NB4 (cell line): ENCODE measurements at regions not wholly inside any gene's neighbourhood (a gene's known extent, or its start where the extent isn't known, plus 50 kb on each side); places are given as distances from the start of the nearest gene placed in this dataset.

ENCODE experiments used
- CTCF ChIP-seq: IDR thresholded peaks from one replicate; pipeline ENCODE4 v1.5.1; 2012; ENCODE audit warnings: low read depth, low read length
- POLR2A ChIP-seq: IDR thresholded peaks from 2 replicates; pipeline ENCODE4 v1.6.1; 2011; ENCODE audit warnings: mild to moderate bottlenecking; ENCODE audit not compliant: insufficient read length; ENCODE audit errors: extremely low read depth

- no peak for TF ChIP-seq CTCF
- TF ChIP-seq POLR2A, result no peak
These were observed 76.2 kb upstream of the ARHGEF7 start for GRCh38 chr13:111038887-111039286.
